ENCODE measurements at regions not wholly inside any gene's neighbourhood (a gene's known extent, or its start where the extent isn't known, plus 50 kb on each side); places are given as distances from the start of the nearest gene placed in this dataset.

DNA sequence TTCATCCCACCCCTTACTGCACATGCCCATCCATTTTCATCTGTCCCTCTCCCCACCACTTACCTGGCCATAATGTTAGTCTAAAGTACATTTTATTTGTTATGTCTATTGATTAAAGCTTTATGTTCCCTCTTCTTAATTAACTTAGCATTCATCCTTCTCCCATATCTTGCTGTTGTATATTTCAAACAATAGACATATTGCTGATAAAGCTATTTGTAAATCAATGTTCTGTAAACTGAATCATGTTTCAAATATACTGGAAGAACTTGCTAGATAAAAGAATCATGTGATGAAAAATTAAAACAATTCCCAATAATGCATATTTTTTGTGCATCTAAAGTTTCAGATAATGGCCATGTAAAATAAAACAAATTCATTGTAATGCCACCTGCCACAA lies 249.2 kb downstream of the IGSF11 start:
- no peaks in the 10 kb centered on the region for H3K9me3 ChIP-seq (ENCODE audit: low read depth)

DNA sequence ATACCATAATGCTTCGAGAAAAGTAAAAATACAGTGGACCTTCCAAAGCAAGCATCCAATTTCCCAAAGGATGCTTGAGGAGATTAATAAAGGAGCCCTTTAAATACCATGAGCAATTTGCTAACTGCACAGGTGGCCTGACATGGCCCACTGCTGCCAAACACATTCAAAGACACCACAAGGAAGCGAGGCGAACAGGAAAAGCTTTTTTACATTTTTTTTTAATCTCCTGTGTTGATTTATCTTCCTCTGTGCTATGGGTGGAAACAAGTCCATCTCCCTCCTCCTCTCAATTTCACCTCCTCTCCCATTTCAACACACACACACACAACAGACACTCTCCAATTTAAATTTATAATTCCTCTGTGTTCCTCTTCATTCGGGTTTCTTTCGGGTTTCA lies 243.4 kb downstream of the IGSF11 start:
- Histone ChIP-seq H3K27ac (no peak overlapping the region), H3K36me3 (no peaks in the 10 kb centered on the region), H3K4me3 (no peak overlapping the region), H3K4me1 (ENCODE audit: low read depth) (no peaks in the 10 kb centered on the region), H3K27me3 (no peaks in the 10 kb centered on the region), H3K9me3 (ENCODE audit: low read depth) (no peaks in the 10 kb centered on the region)
- TF ChIP-seq, protein P1, sequence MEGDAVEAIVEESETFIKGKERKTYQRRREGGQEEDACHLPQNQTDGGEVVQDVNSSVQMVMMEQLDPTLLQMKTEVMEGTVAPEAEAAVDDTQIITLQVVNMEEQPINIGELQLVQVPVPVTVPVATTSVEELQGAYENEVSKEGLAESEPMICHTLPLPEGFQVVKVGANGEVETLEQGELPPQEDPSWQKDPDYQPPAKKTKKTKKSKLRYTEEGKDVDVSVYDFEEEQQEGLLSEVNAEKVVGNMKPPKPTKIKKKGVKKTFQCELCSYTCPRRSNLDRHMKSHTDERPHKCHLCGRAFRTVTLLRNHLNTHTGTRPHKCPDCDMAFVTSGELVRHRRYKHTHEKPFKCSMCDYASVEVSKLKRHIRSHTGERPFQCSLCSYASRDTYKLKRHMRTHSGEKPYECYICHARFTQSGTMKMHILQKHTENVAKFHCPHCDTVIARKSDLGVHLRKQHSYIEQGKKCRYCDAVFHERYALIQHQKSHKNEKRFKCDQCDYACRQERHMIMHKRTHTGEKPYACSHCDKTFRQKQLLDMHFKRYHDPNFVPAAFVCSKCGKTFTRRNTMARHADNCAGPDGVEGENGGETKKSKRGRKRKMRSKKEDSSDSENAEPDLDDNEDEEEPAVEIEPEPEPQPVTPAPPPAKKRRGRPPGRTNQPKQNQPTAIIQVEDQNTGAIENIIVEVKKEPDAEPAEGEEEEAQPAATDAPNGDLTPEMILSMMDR (IDR thresholded peaks at IDR 0.05; ENCODE audit: low read depth, low read length), result no peak
- no peak for DNase-seq (ENCODE audit: low read depth in 1 of 2, low spot score in 1 of 2)

More for the DNA sequence above, 249.2 kb downstream of the IGSF11 start:
- Histone ChIP-seq H3K27me3 (no peaks in the 10 kb centered on the region), H3K4me3 (no peak overlapping the region), H3K4me1 (ENCODE audit: low read depth) (peaks cover 9% of the 10 kb centered on the region), H3K36me3 (no peaks in the 10 kb centered on the region), H3K27ac (no peak overlapping the region)
- no peak for DNase-seq (ENCODE audit: low read depth in 1 of 2, low spot score in 1 of 2)
- TF ChIP-seq, protein P1 (IDR thresholded peaks at IDR 0.05; ENCODE audit: low read depth, low read length), result no peak

DNA sequence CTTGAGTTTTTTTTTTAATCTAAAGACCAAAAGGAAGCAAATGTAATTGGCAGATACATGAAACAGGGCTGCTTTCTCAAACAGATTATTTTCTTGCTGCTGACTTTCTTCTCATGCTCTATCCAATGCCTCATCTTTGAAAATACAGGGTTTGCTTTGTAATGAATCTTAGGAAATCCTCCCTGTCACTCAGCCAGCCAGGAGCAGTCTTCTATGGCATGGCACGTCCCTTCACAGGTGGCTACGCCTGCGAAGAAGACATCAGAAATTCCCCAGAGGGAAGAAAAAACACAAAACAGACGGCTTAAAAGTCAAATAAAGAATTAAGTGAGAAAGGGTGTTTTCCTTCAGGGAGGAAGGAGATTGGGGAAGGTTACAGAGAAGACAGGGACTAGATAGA lies 242.5 kb downstream of the IGSF11 start:
- H3K27ac ChIP-seq, result no peak overlapping the region
- TF ChIP-seq, protein P1 (IDR thresholded peaks at IDR 0.05; ENCODE audit: low read depth, low read length), result no peak
- H3K9me3 ChIP-seq (ENCODE audit: low read depth), result no peaks in the 10 kb centered on the region
- H3K4me3 ChIP-seq, result no peak overlapping the region
- H3K36me3 ChIP-seq, result no peaks in the 10 kb centered on the region
- DNase-seq (ENCODE audit: low read depth in 1 of 2, low spot score in 1 of 2), result no peak
- H3K4me1 ChIP-seq (ENCODE audit: low read depth), result no peaks in the 10 kb centered on the region
- no peaks in the 10 kb centered on the region for H3K27me3 ChIP-seq

DNA sequence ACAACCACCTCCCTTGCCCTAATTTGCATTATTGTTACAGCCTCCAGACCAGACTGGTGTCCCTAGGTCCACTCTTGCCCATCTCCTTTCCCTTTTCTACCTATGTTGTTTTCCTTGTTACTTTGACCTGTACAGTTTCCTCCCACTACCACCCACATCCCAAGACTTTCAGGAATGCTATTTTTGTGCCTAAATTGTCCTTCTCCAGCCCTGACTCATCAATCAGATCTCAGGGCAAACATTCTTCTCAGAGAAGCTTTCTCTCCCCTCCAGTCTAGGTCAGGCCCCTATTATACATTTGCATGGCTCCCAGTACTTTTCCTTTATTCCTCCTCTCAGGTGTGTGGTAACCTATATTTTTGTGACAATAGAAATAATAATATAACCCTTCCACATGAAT lies 241.5 kb downstream of the IGSF11 start:
- Histone ChIP-seq H3K27ac (no peak overlapping the region), H3K27me3 (no peaks in the 10 kb centered on the region), H3K36me3 (no peaks in the 10 kb centered on the region), H3K4me3 (no peak overlapping the region), H3K4me1 (ENCODE audit: low read depth) (no peaks in the 10 kb centered on the region), H3K9me3 (ENCODE audit: low read depth) (no peaks in the 10 kb centered on the region)
- TF ChIP-seq, protein P1 (IDR thresholded peaks at IDR 0.05; ENCODE audit: low read depth, low read length), result no peak
- DNase-seq (ENCODE audit: low read depth in 1 of 2, low spot score in 1 of 2), result no peak

DNA sequence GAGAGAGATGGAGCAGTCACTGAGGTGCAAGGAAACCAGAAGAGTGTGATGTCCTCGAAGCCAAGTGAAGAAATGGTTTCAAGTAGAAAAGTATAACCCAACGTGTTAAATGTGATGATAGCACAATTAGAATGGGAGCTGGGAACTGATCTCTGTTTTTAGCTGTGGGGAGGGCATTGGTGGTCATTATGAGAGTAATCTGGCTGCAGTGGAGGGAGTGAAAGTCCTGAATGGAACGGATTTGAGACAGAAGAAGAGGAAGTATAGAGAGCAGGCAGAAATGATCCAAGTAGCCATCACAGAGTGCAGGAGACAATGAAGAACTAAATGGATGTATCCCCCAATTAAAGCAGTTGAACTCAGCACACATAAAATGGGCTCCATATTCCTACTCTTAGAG lies 235.3 kb downstream of the IGSF11 start:
- TF ChIP-seq, protein P1 (IDR thresholded peaks at IDR 0.05; ENCODE audit: low read depth, low read length), result no peak
- no peaks in the 10 kb centered on the region for H3K36me3 ChIP-seq
- no peak for DNase-seq (ENCODE audit: low read depth in 1 of 2, low spot score in 1 of 2)

DNA sequence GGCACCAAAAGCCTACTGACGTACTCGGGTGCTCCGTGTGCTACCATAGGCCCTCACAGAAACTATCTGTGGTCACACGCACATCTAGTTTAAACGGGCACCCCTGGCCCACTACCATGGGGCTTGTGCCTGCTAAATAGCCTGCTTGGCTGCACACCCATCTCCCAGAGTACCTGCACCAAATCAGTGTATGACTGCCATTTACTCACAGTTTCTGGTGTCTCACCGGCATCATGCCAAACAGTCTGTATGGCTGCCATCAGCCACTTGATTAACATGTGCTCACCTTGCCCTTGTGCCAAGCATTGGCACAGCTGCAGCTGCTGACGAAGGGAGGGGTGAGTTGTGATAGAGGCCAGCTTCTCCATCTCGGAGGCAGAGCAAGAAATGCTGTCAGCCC lies 232.7 kb downstream of the IGSF11 start:
- H3K36me3 ChIP-seq, result no peaks in the 10 kb centered on the region
- no peaks in the 10 kb centered on the region for H3K27me3 ChIP-seq
- H3K4me3 ChIP-seq, result no peak overlapping the region
- H3K4me1 ChIP-seq (ENCODE audit: low read depth), result no peaks in the 10 kb centered on the region
- H3K9me3 ChIP-seq (ENCODE audit: low read depth), result no peaks in the 10 kb centered on the region
- DNase-seq (ENCODE audit: low read depth in 1 of 2, low spot score in 1 of 2), result no peak
- TF ChIP-seq, protein P1 (IDR thresholded peaks at IDR 0.05; ENCODE audit: low read depth, low read length), result no peak
- H3K27ac ChIP-seq, result no peak overlapping the region

More for the DNA sequence above, 235.3 kb downstream of the IGSF11 start:
- no peak overlapping the region for H3K4me3 ChIP-seq
- H3K9me3 ChIP-seq (ENCODE audit: low read depth), result no peaks in the 10 kb centered on the region
- no peak overlapping the region for H3K27ac ChIP-seq
- no peaks in the 10 kb centered on the region for H3K27me3 ChIP-seq
- no peaks in the 10 kb centered on the region for H3K4me1 ChIP-seq (ENCODE audit: low read depth)

Data from cardiac muscle cell (in vitro differentiated cells and primary cell).